Stimulated activated CD8-positive, alpha-beta memory T cell treated with anti-CD3 and anti-CD28 coated beads, Interleukin-7, amount 100 ng/mL, for 48 hours (primary cell): ENCODE measurements at regions not wholly inside any gene's neighbourhood (a gene's known extent, or its start where the extent isn't known, plus 50 kb on each side); places are given as distances from the start of the nearest gene placed in this dataset.

ENCODE experiments used
- DNase-seq, 2 donors: peaks; one replicate each; pipeline ENCODE4 v3.0.0-alpha.2; 2020; ENCODE audit warnings: low read depth in 1 of 2; ENCODE audit errors: extremely low read depth in 1 of 2

DNA sequence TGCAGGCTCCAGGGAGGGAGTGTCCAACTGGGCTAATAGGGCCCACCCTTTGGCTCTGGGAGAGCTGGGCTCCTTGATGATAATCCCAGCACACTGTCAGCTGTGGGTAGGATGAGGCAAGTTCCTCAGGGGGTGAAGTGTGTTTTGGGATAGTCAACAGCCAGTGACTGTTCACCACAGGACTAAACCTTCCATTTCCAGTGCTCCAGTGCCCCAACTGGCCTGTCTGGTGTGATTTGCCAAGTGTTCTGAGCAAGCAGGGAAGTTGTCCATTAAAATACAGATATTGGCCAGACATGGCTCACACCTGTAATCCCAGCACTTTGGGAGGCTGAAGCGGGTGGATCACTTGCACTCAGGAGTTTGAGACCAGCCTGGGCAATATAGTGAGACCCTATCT, 150.9 kb downstream of the TM9SF2 start:
- DNase-seq, result no peak

DNA sequence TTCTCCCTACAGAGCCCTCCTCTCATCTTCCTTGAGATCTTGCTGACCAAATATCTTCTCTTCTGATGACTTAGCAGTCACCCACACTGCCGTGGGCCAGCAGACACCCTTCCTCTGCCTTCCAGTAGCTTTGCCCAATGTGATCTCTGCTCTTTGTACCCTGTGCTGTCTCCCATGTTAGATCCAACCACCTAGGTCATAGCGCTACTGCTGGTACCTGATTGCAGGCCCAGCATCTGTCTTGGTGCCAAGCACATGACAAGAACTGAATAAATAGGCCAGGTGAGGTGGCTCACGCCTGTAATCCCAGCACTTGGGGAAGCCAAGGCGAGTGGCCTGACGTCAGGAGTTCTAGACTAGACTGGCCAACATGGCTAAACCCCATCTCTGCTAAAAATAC, 149.7 kb downstream of the TM9SF2 start:
- DNase-seq, result no peak

DNA sequence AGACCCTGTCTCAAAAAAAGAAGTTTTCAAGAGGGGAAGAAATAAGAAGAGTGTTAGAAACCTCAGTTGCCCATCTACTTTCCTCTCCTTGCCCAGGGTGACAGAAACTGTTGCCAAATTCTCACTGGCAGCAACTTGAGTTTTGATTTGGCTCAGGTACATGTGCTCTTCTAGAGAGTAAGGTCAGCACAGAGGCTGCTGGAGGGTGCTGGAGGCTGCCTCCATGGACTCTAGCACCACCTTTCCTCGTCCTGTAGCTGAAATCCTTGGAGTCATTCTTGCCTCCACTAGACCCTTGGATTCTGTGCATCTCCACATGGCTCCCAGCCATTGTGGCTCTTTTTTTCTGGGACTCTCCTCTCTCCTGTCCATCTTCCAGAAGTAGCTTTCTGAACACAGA, 149.1 kb downstream of the TM9SF2 start:
- no peak for DNase-seq

DNA sequence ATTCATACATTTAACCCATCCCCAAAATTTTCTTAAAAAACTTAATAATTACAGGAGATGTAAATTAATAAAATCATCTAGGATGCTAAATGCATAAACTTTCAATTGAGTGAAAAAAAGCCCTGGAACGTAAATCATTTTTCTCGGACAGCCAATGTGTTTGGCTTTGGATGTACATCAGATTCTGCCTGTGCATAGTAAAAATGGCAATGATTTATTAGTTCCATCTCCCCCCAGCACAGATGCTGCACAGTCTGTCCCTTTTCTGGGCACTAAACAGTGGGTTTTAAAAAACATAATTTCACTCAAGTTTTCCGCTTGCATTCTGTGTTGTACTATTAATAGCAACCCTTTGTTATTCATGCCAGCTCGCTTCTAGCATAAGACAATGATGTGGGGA, 147.7 kb downstream of the TM9SF2 start:
- DNase-seq, result no peak

DNA sequence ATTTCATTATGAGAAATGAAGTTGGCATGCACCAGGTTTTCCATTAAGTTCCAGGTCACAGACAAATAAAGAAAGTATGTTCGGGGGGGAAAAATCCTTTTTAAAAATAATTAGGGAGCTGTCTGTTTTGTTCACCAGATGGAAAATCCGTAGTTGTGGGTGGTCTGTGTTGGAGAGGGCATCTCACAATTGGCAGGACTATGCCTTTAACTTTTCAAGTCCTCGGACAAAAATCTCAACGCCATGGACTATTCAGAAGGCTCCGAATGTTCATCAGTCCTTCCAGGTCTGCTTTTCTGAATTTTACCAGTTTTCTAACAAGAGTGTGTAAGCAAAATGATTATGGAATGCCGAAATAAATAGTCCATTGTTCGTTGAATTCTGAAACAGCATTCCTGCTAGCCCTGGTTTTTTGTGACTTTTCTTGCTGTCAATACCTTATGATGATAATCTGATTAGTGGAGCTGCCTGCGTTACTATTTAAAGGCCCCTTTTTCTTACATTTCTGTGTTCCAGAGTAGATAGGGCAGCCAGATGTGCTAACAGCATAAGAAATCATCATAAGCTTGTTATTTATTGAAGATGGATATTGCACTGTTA, 146.9 kb downstream of the TM9SF2 start:
- no peak for DNase-seq

DNA sequence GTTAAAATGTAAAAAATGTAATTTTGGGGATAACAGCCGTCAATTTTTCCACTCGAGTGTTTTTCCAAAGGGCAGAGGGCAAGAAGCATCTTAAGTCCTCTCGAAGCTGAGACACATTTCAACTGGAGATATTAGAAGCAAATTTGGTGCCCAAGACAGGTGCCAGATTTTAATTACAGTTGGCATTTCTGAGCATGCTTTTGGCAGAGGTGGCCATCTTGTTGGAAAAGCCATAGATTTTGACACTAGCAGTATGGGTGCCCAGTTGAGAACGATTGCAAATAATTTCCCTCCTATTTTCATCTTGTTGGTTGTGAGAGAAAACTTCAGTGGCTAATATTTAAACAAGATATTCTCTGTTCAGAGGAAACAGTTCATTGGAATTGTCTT, 146.3 kb downstream of the TM9SF2 start:
- DNase-seq, result no peak

DNA sequence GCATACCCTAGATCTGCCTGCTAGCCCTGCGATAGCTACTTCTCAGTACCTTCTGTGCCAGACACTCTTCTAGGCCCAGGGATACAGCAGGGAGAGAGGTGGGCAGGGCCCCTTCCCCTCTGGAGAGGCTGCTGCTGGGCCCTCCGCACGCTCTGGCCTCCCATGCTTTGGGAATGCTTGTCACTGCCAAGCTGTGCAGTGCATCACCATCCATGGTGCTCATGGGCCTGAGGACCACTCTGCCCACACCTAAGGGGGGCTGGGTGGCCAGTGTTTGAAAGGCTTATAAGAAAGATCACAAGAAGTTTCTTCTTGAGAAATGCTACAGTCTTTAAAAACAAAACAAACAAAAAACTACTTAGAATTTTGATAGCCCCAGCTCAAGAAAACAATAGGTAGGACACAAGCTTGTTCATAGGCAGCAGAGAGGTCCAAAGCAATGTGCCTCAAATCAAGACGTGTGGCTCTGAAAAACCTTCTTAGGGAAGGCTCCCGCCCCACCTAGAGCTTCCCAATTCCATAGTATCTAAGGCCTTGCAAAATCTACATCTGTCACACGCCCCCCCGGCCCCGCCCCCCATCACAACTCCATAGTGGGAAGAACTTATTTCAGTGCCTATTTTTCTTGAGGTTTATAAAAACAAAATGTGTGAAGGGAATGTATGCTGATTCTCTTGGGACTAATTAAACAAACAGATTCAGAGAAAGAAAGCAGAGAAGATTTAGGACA, 145.8 kb downstream of the TM9SF2 start:
- no peak for DNase-seq

DNA sequence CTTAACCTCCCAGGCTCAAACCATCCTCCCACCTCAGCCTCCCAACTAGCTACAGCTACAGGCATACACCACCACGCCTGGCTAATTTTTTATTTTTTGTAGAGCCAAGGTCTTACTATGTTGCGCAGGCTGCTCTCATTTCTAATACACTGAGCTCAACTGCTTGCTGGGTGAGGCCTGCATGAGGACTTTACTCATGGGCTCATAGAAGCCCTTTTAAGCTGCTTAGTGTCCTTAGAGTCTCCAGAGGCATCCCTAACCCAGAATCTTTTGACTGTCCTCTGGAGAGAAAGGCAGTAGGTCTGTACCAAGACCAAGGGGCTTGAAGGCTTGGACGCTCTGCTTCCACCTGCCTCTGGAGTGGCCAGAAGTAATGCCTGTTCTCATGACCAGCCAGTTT, 141.6 kb downstream of the TM9SF2 start:
- DNase-seq, result no peak

DNA sequence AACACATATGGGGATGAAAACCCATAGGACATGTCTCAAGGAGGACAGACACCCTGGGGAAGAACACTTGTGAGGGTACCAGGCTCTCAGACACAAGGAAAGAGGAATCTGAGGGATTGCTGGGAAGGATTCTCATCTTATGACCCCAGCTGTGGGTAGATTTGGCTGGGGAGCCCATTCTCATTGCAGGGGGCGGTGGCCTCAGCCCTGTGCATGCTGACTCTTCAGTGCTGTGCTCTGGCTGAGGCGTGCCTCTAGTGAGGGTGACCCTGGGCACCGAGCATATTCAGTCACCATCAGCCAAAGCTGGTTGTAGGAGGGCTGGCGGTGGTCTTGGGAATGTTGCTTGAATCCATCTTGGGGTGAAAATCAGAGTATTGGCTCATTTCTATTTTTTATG, 140.7 kb downstream of the TM9SF2 start:
- DNase-seq, result no peak

DNA sequence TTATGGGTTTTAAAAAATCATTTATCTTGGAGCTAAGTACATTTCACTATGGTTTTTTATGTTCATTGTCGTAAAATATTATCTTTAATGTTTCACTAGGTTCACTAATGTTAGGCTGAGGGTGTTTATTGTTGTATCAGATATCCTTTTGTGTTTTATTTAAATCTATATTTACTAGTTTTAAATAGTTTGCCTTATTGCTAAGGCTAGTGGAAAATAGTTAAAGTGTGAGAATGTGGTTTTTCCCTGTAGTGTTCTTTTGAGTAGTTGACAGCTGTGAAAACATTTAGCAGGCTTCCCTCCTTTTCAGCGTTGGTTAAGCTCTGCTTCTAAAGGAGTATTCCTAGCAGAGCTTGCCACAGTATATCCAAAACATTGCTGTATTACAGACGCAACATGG, 139.0 kb downstream of the TM9SF2 start:
- no peak for DNase-seq

DNA sequence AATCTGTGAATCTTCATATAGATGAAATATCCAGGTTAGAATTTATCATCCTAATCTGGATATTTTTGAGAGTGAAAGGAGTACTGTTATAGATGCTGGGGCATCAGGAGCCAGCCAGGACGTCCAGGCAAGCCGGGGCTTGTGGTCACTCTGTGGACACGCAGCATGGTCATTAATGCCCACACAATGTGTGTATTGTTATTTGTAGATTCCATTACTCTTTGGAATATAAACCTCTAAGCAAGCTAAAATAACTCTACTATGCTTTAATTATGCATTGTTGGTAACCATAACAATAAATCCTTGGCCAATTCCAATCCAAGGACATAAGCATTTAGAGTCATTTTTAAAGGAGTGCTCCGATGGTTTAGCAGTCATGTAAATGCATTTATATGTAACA, 137.9 kb downstream of the TM9SF2 start:
- DNase-seq, result no peak

DNA sequence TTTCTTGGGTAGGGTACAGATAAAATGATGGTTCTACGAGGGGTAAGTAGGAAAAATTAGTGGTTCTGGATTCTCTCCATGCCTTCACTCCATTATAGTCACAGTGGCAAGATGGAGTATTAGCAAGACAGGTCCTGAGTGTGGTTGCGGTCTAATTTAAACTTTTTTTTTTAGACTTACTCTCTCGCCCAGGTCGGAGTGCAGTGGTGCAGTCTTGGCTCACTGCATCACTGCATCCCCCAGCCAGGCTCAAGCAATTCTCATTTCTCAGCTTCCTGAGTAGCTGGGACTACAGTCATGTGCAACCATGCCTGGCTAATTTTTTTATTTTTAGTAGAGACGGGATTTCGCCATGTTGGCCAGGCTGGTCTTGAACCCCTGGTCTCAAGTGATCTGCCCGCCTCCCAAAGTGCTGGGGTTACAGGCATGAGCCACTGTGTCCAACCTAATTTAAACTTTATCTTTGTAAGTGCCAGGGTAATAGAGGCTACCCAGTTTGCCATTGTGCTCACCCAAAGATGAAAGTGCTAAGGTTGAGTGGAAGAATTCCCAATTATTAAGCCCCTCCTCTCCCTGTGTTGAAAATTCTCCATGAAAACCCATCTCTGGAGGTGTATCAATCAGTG, 135.6 kb downstream of the TM9SF2 start:
- no peak for DNase-seq

DNA sequence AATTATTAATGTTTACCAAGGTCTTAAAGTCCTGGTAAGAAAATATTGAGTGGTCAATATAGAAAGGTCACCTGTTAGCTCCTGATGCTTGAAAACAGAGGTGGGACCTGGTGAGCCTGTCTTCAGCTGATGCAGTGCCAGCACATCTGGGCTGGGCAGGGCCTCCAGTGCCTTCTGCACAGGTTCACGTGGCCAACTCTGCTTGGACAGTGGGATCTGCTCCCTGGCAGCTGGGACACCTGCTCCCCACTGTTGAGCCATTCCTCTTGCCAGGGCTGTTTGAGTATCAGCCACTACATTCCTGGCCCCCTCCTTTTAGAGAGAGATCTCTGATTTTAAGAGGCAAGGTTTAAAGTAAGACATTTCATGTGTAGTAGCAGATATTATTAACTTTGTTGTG, 135.0 kb downstream of the TM9SF2 start:
- no peak for DNase-seq

DNA sequence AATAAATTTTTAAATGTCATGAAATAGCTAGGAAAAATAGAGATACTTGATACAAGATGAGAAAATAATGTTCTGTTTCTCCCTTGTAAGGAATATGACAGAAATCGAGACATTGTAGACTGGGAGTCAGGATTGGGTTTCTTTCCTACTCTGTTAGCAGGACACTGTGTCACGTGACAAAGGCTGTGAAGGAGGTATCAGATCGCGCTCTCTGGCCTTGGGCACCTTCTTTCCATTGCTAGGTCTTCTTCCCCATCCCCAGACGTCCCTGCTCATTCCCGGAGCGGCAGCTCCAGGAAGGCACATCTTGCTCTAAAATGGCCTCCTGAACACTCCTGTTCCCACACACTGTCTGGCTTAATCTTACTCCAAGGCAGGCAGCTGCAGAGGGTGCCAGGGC, 133.4 kb downstream of the TM9SF2 start:
- no peak for DNase-seq

DNA sequence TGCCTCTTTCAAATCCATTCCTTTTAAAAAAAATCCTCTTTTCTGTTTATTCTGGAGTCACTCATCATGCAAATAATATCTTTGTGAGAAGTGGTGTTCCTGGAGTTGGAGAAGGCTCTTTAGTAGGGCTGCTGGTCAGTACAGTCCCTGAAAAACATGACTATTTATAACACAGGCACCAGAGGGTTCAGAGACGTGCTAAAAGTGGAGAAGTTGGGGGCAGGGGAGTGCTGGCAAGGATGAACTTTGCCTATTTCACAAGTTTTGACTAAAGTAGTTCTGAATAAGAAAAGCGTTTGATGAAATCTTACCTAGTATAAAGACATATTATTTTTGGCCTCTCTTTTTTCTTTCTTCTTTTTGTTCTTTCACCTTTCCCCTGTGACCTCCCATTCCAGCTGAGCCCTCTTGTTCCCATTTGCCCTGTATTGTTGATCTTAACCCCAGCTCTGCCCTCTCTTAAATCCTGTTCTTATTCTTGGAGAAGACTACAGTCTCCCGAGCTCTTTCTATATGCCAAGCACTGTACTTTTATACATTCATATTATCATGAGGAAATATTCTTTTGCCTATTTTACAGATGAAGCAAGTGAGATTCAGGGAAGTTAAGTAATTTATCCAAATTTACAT, 129.1 kb downstream of the TM9SF2 start:
- DNase-seq, result no peak

DNA sequence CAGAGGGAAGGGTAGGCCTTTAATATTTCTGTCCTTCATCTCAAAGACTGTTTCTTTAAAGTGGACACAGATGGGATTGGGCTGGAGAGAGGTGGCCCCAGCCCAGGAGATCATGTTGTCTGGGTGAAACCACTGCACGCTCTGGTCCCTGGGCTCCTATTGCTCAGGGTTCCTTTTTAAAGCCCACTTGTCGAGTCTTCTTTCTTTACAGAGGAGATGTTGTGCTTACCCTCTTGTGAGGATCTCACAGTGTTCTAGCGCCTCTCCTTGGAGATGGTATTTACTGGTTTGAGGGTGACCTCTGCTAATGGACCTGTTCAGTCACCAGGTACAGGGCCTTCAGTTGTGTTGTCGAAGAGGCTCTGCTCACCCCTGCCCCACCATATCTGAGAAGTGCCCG, 128.4 kb downstream of the TM9SF2 start:
- no peak for DNase-seq

DNA sequence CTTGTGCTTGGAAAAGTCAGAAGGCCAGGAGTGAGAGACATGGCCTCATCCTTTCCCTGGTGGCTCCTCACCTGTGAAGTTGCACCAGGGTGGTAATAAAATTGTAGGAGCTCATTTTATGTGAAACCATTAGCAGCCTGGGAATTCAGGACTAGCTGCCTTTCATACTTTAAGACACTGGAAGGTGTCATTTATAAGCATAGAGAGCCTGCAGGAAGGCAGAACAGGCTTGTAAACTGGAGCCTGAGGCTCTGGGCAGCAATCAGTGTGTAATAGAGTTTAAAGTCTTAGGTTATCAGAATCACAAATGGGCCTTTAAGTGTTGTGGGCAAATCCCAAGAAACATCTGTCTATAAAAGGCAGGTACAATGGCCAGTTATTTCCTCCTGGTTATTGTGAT, 127.2 kb downstream of the TM9SF2 start:
- no peak for DNase-seq

DNA sequence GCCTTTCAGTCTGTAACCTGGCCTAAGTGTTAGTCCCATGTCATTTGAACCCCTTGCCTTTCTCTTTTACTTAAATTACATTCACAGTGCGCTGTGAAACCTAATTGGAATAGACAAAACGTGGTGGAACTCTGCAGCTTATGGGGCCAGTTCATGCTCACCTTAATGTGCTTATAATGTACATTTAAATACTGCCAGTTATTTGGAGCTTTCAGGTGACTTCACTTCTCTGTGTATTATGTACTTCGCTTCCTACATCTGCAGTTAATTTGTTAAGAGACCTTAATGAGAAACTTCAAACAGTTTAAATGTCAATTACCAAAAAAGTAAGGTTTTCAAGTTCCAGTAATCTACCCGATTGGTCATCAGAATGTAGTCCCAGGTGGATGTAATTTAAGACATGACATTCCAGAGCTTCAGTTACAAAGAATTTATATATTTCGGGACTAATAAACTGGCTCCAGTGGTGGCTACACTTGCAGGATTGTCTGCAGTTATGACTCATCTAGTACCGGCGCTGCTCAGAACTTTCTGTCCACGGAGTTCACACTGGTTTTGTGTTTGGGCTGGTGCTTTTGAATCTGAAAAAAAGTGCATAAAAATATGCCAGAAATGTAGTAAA, 125.3 kb downstream of the TM9SF2 start:
- DNase-seq, result no peak

DNA sequence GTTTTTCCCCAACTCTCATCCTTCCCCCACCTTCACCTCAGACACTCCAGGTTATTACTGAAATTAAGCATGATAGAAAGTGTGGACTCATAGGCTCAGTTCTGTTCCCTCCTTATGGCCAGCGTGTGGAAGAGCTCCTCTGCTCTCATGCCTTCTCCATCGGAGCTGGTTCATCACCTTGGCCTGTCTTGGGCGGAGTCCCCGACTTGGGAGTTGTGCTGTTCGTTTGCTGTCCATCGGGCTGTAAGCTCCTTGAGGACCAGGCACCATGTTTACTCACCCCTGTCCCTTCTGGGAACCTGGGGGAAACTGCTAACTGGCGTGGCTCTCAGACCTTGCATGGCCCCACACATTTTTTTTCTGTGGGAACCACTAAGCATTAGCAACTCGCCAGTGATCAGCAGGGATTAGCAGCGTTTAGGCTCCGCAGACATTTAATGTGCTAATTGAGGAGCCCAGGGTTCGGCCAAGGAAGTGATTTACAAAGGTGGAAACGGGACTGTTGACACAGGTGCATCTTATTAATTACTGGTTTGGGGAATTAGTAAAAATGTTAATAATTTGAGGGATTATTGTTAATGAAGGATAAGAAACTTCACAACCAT, 123.8 kb downstream of the TM9SF2 start:
- DNase-seq, result no peak

DNA sequence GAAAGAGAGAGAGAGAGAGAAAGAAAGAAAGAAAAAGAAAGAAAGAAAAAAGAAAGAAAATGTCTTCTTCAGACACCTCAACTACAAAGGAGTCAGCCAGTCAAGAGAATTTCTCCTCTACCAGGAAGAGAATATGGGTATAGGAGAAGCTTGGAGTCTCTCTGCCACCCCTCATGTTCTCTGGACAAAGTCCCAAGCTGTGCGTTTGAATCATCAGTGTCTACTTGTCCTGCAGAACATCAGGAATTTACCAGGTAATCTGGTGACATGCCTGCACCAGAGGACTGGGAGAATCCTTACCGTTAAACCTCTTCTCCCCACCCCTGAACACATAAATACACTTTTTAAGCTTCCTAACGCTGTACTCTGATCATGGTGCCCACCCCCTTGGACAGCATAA, 119.5 kb downstream of the TM9SF2 start:
- DNase-seq, result no peak

DNA sequence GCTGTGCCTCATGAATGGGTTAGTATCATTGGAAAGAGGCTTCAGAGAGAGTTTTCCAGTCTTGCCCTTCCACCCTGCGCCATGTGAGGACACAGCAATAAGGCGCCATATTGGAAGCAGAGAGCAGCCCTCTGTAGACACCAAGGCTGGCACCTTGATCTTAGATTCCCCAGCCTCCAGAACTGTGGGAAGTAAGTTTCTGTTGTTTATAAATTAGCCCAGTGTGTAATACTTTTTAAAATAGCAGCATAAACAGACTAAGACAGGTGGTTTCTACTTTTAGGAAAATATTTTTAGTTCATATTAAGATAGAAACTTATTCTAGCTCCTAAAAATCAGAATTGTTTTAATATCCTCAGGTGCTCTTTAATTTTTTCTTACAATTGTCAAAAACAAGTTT, 117.9 kb downstream of the TM9SF2 start:
- no peak for DNase-seq
